ENCODE measurements at regions not wholly inside any gene's neighbourhood (a gene's known extent, or its start where the extent isn't known, plus 50 kb on each side); places are given as distances from the start of the nearest gene placed in this dataset.

DNA sequence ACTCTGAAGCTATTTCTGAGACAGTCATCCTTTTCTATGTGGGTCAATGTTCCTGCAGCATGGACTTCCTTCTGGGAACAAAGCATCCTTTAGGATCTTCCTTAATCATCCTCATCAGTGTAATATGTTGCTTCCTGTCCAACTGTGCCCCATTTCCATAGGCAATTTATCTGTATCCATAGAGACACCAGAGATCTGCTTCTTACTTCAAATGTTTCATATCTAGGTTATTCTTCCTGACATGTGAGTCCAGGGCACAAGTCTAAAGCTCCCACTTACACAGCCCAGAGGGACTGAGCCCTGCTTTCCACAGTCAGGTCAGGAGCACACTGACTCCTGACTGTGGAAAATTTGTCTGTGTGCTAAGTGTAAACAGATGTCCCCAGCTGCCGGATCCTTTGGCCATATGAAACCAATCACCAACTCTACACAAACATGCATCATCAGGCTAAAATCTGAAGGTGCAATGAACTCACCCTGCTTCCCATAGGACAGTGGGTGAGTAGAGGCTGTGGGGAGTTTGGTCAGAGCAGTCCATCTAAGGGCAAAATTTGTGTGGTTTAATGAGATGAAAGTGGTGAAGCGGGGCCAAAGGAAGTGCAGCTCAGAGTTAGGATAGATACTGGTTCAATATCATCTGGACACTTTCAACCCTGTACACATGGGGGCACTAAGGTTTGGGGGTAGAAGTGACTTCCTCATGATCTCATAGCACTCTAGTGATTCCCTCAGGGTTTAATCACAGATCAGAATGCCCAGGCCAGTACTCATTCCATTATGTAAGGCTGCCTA, 85.2 kb upstream of the TNC start:
- FAIRE-seq (no peak), DNase-seq (peak in 1 of 2 donors; percentile 35)
- 65 to 97% (median 75%) methylated on average over 2 of the region's 2 CpGs for WGBS, 3 donors
- no peaks in the 10 kb centered on the region for H3K4me1 ChIP-seq (ENCODE audit: control insufficient read depth in 3 of 3, insufficient read depth in 2 of 3, low read depth in 1 of 3, low read length in 2 of 3)
- H3K4me3 ChIP-seq (ENCODE audit: low read depth in 1 of 3, low read length in 3 of 3): no peak overlapping the region
- H3K27me3 ChIP-seq (ENCODE audit: control insufficient read depth in 3 of 3, insufficient read depth in 3 of 3, low read length in 3 of 3): no peaks in the 10 kb centered on the region
- no peaks in the 10 kb centered on the region for H3K36me3 ChIP-seq (ENCODE audit: control insufficient read depth in 3 of 3, insufficient read depth in 2 of 3, low read depth in 1 of 3, low read length in 3 of 3)
- H3K9me3 ChIP-seq (ENCODE audit: control insufficient read depth in 2 of 2, insufficient read depth in 1 of 2, low read depth in 1 of 2, low read length in 1 of 2): no peaks in the 10 kb centered on the region
- H3K27ac ChIP-seq (ENCODE audit: low read depth in 1 of 3, low read length in 2 of 3): peak overlapping the region in 2 of 3 donors; percentile 7 to 17

DNA sequence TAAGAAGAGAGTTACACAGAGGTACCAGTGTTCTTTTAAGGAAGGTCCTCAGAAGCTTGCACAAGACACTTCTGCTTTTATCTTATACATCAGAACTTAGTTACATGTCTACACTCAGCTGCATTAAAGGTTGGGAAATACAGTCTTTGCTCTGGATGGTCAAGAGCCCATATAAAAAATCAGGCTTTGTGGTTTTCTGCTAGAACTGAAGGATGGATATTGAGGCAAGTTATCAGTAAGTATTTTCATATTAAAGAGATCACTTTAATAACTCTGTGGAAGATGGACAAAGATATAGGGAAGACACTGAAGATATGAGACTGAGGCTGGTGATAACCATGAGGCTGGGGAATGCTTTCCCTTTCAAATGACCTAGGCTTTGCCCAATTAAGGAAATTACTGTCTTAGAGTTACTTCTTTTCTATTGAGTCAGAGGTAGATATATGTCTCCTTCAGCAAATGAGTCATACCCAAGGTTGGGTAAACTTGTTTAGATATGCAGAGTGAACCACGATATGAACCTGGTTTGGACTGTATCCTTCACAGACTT, 87.0 kb upstream of the TNC start:
- DNase-seq (no peak), FAIRE-seq (no peak)
- no peaks in the 10 kb centered on the region for H3K36me3 ChIP-seq (ENCODE audit: control insufficient read depth in 3 of 3, insufficient read depth in 2 of 3, low read depth in 1 of 3, low read length in 3 of 3)
- no peaks in the 10 kb centered on the region for H3K27me3 ChIP-seq (ENCODE audit: control insufficient read depth in 3 of 3, insufficient read depth in 3 of 3, low read length in 3 of 3)
- no peak overlapping the region for H3K4me3 ChIP-seq (ENCODE audit: low read depth in 1 of 3, low read length in 3 of 3)
- H3K9me3 ChIP-seq (ENCODE audit: control insufficient read depth in 2 of 2, insufficient read depth in 1 of 2, low read depth in 1 of 2, low read length in 1 of 2): no peaks in the 10 kb centered on the region
- H3K4me1 ChIP-seq (ENCODE audit: control insufficient read depth in 3 of 3, insufficient read depth in 2 of 3, low read depth in 1 of 3, low read length in 2 of 3): no peaks in the 10 kb centered on the region
- 13 to 41% (median 25%) methylated on average over 1 of the region's 1 CpG for WGBS, 3 donors
- H3K27ac ChIP-seq (ENCODE audit: low read depth in 1 of 3, low read length in 2 of 3): no peak overlapping the region

DNA sequence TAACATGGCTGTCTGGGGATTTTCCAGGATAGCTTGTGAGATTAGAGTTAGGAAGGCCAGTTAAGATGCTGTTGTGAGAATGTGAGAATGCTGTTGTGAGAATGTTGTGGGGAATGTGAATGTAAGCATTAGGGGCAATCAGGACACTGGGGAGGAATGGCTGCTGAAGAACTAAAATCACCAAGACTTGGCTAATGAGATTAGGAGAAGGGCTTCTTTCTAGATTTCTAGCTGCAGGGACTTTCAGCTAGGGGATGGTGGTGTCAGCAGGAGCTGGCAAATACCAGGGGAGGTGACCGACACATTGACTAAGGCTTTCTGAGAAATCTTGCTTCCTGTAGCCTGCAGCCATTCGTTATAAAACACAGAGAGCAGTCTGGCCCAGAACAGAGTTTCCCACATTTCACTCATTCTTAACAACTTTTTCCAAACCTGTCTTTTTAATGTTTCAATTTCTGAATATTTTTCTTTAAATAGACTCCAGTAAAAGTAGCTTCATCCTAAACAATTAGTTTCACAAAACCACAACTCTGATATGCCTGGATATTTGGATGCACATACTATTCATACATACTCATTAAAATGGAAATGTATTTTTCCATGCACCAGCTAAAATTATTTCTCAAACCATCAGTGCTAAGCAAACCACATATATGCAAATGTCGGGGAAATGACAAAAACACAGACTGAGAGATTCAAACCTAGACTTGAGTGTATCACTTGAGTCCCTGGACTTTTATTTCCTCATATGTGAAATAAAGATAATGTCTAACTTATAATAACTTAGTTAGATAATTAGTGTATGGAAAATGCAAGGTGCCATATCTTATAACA, 89.3 kb upstream of the TNC start:
- no peaks in the 10 kb centered on the region for H3K9me3 ChIP-seq (ENCODE audit: control insufficient read depth in 2 of 2, insufficient read depth in 1 of 2, low read depth in 1 of 2, low read length in 1 of 2)
- WGBS, 3 donors: 62 to 82% (median 80%) methylated on average over 3 of the region's 3 CpGs
- no peaks in the 10 kb centered on the region for H3K36me3 ChIP-seq (ENCODE audit: control insufficient read depth in 3 of 3, insufficient read depth in 2 of 3, low read depth in 1 of 3, low read length in 3 of 3)
- H3K27me3 ChIP-seq (ENCODE audit: control insufficient read depth in 3 of 3, insufficient read depth in 3 of 3, low read length in 3 of 3): no peaks in the 10 kb centered on the region
- H3K4me3 ChIP-seq (ENCODE audit: low read depth in 1 of 3, low read length in 3 of 3): no peak overlapping the region
- H3K4me1 ChIP-seq (ENCODE audit: control insufficient read depth in 3 of 3, insufficient read depth in 2 of 3, low read depth in 1 of 3, low read length in 2 of 3): no peaks in the 10 kb centered on the region
- no peak for FAIRE-seq
- no peak overlapping the region for H3K27ac ChIP-seq (ENCODE audit: low read depth in 1 of 3, low read length in 2 of 3)
- DNase-seq: no peak

DNA sequence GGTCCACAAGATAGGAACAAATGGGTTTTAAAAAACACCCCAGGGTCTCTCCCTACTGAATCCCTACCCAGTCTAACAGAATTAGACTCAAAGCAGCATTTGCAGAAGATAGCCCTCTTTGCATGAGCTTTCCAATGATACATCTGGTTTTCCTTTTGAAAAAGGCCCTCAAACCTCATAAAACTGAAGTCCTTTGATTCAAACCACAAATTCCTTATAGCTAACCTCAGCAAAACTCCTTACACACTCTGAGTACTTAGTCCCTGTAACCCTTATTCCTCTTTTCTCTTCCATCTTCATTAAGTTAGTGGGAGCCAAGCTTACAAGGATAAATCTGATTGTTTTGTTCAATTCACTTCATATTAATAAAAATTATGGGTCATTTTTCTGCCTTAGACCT, 90.5 kb upstream of the TNC start:
- H3K27me3 ChIP-seq (ENCODE audit: control insufficient read depth in 3 of 3, insufficient read depth in 3 of 3, low read length in 3 of 3): no peaks in the 10 kb centered on the region
- no peak overlapping the region for H3K4me3 ChIP-seq (ENCODE audit: low read depth in 1 of 3, low read length in 3 of 3)
- FAIRE-seq (no peak), DNase-seq (no peak)
- no peaks in the 10 kb centered on the region for H3K4me1 ChIP-seq (ENCODE audit: control insufficient read depth in 3 of 3, insufficient read depth in 2 of 3, low read depth in 1 of 3, low read length in 2 of 3)
- H3K36me3 ChIP-seq (ENCODE audit: control insufficient read depth in 3 of 3, insufficient read depth in 2 of 3, low read depth in 1 of 3, low read length in 3 of 3): no peaks in the 10 kb centered on the region
- H3K9me3 ChIP-seq (ENCODE audit: control insufficient read depth in 2 of 2, insufficient read depth in 1 of 2, low read depth in 1 of 2, low read length in 1 of 2): no peaks in the 10 kb centered on the region
- no peak overlapping the region for H3K27ac ChIP-seq (ENCODE audit: low read depth in 1 of 3, low read length in 2 of 3)

DNA sequence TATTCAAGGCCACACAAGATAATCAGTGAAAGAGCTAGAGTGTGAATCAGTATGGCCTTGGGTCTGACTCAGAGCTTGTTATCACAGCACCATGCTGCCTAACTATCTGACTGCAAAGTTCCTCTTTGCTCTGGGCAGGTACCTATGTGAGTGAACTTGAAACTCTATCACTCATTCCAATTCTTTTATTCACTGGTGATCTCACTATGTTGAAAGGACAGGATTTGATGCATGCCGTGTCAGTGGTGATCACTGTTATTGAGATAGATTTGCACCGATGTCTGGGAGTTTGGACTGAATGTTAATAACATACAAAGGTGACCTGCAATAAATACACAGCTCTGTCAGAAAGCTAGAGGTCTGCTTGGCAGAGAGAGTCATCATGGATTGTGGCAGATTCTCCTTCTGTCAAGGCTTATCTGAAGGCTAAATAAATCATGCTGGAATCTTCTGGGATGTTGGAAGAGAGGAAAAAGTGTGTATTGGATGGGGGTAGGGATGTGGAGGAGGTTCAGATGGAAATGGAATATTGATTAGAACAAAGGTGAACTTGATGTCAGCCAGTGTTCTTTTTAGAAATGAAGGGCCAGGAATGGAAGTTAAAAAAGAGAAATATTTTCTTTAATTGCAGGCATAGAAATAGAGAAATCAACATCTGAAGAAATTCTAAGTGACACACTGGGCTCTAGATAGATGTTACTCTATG, 91.8 kb upstream of the TNC start:
- no peak overlapping the region for H3K27ac ChIP-seq (ENCODE audit: low read depth in 1 of 3, low read length in 2 of 3)
- no peaks in the 10 kb centered on the region for H3K36me3 ChIP-seq (ENCODE audit: control insufficient read depth in 3 of 3, insufficient read depth in 2 of 3, low read depth in 1 of 3, low read length in 3 of 3)
- no peaks in the 10 kb centered on the region for H3K27me3 ChIP-seq (ENCODE audit: control insufficient read depth in 3 of 3, insufficient read depth in 3 of 3, low read length in 3 of 3)
- H3K4me1 ChIP-seq (ENCODE audit: control insufficient read depth in 3 of 3, insufficient read depth in 2 of 3, low read depth in 1 of 3, low read length in 2 of 3): no peaks in the 10 kb centered on the region
- no peaks in the 10 kb centered on the region for H3K9me3 ChIP-seq (ENCODE audit: control insufficient read depth in 2 of 2, insufficient read depth in 1 of 2, low read depth in 1 of 2, low read length in 1 of 2)
- FAIRE-seq: no peak
- 16 to 49% (median 26%) methylated on average over 2 of the region's 2 CpGs for WGBS, 3 donors
- peak; percentile 39 to 42 for DNase-seq
- no peak overlapping the region for H3K4me3 ChIP-seq (ENCODE audit: low read depth in 1 of 3, low read length in 3 of 3)

DNA sequence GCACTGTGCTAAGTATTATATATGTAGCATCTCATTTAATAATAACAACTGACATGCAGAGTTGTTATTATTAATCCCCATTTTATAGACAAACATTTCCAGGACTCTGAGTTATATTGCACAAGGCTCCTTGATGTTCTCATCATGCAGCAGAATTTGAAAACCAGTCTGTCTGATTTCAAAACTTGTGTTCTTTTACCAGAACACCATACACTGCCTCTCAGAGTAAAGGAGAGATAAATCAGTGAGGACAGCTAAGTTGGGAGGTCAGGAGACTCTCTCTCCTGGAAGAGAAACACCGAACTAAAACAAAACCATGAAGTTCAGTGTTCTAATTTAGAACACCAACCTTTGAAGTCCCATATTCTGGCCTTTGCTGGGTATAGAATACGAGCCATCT, 92.7 kb upstream of the TNC start:
- Histone ChIP-seq H3K27me3 (ENCODE audit: control insufficient read depth in 3 of 3, insufficient read depth in 3 of 3, low read length in 3 of 3) (no peaks in the 10 kb centered on the region), H3K9me3 (ENCODE audit: control insufficient read depth in 2 of 2, insufficient read depth in 1 of 2, low read depth in 1 of 2, low read length in 1 of 2) (no peaks in the 10 kb centered on the region), H3K36me3 (ENCODE audit: control insufficient read depth in 3 of 3, insufficient read depth in 2 of 3, low read depth in 1 of 3, low read length in 3 of 3) (no peaks in the 10 kb centered on the region), H3K27ac (ENCODE audit: low read depth in 1 of 3, low read length in 2 of 3) (no peak overlapping the region), H3K4me1 (ENCODE audit: control insufficient read depth in 3 of 3, insufficient read depth in 2 of 3, low read depth in 1 of 3, low read length in 2 of 3) (no peaks in the 10 kb centered on the region), H3K4me3 (ENCODE audit: low read depth in 1 of 3, low read length in 3 of 3) (no peak overlapping the region)
- FAIRE-seq (no peak), DNase-seq (no peak)
- WGBS, 3 donors: 82 to 92% (median 85%) methylated on average over 2 of the region's 2 CpGs

DNA sequence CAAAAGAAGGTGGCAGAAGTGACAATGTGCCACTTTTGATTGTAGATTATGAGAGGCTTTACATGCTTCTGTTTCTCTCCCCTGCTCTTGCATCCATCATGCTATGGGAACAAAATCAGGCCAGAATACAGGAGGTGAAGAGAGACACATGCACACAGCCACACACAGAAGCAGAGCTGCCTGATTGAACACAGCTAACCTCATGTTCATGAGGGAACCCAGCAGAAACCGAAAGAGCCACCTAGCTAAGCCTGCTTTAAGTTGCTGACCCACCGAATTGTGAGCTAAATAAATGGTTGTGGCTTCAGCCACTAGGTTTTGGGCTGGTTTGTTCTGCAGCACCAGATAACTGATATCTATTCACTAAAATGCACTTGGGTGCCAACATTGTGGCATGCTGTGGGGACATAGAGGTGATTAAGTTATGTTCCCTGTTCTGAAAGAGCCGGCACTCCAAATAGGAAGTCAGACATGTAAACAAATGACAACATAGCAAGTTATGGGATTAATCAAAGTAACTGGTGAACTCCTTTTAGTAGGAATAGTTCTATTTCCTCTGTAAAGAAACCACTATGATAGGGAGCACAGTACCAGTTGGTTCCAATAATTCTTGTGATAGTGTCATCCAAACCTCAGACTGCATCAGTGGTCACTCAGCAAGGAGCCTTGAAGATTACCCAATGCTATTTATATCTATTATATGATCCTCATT, 93.6 kb upstream of the TNC start:
- Histone ChIP-seq H3K4me1 (ENCODE audit: control insufficient read depth in 3 of 3, insufficient read depth in 2 of 3, low read depth in 1 of 3, low read length in 2 of 3) (no peaks in the 10 kb centered on the region), H3K4me3 (ENCODE audit: low read depth in 1 of 3, low read length in 3 of 3) (no peak overlapping the region), H3K27me3 (ENCODE audit: control insufficient read depth in 3 of 3, insufficient read depth in 3 of 3, low read length in 3 of 3) (no peaks in the 10 kb centered on the region), H3K36me3 (ENCODE audit: control insufficient read depth in 3 of 3, insufficient read depth in 2 of 3, low read depth in 1 of 3, low read length in 3 of 3) (no peaks in the 10 kb centered on the region), H3K9me3 (ENCODE audit: control insufficient read depth in 2 of 2, insufficient read depth in 1 of 2, low read depth in 1 of 2, low read length in 1 of 2) (no peaks in the 10 kb centered on the region), H3K27ac (ENCODE audit: low read depth in 1 of 3, low read length in 2 of 3) (no peak overlapping the region)
- FAIRE-seq (no peak), DNase-seq (no peak)
- WGBS, 3 donors: 57 to 75% (median 60%) methylated on average over 3 of the region's 3 CpGs

DNA sequence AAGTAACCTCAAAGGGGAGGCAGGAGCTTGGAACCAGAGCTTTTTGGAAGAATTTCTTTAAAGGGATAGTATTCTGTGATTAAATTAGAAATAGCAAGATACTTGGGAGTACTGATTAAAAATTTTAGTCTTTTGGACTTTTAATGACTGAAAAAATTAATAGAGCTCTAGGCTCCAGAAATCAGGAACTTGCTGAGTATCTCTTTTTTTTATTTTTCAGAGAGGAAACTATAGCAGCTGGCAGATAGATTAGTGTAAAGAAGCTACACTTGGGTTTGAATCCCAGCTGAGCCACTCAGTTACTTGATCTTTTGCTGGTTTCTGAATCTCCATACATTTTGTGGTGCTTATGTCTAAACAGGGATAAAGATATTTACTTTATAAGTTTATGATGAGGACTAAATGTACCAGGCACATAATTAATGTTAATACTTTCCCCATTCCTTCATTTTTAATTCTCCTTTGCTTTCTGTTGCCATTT, 94.2 kb upstream of the TNC start:
- H3K4me3 ChIP-seq (ENCODE audit: low read depth in 1 of 3, low read length in 3 of 3): no peak overlapping the region
- no peaks in the 10 kb centered on the region for H3K4me1 ChIP-seq (ENCODE audit: control insufficient read depth in 3 of 3, insufficient read depth in 2 of 3, low read depth in 1 of 3, low read length in 2 of 3)
- no peak for FAIRE-seq
- no peaks in the 10 kb centered on the region for H3K27me3 ChIP-seq (ENCODE audit: control insufficient read depth in 3 of 3, insufficient read depth in 3 of 3, low read length in 3 of 3)
- H3K9me3 ChIP-seq (ENCODE audit: control insufficient read depth in 2 of 2, insufficient read depth in 1 of 2, low read depth in 1 of 2, low read length in 1 of 2): no peaks in the 10 kb centered on the region
- DNase-seq: no peak
- H3K27ac ChIP-seq (ENCODE audit: low read depth in 1 of 3, low read length in 2 of 3): no peak overlapping the region
- no peaks in the 10 kb centered on the region for H3K36me3 ChIP-seq (ENCODE audit: control insufficient read depth in 3 of 3, insufficient read depth in 2 of 3, low read depth in 1 of 3, low read length in 3 of 3)
